Activated T-cell treated with anti-CD3 and anti-CD28 coated beads, Interleukin-2, amount 50 U/mL, for 4 hours (primary cell): ENCODE measurements at regions not wholly inside any gene's neighbourhood (a gene's known extent, or its start where the extent isn't known, plus 50 kb on each side); places are given as distances from the start of the nearest gene placed in this dataset.
A peak's percentile ranks its signal among the peaks of the same experiment; 100 is the strongest.

ENCODE experiments used
- ATAC-seq, 2 donors: fragments of 200-7000 bp; cut with Tn5 transposase; one replicate each; pipeline ENCODE4 v1.10.0; 2021
- DNase-seq: peaks from one replicate; pipeline ENCODE4 v3.0.0-alpha.2; 2020
- H3K27me3 Mint-ChIP-seq: one replicate; pipeline ENCODE4 v1.8.0; 2021; ENCODE audit warnings: low read depth, mixed read lengths
- H3K36me3 Mint-ChIP-seq: one replicate; pipeline ENCODE4 v1.8.0; 2022; ENCODE audit warnings: mixed read lengths; ENCODE audit not compliant: insufficient read depth
- H3K4me1 Mint-ChIP-seq: one replicate; pipeline ENCODE4 v1.8.0; 2021; ENCODE audit warnings: low read depth, mixed read lengths
- H3K4me3 Mint-ChIP-seq: one replicate; pipeline ENCODE4 v1.8.0; 2021; ENCODE audit warnings: mild to moderate bottlenecking, moderate library complexity, mixed read lengths
- H3K9me3 Mint-ChIP-seq: one replicate; pipeline ENCODE4 v1.8.0; 2021; ENCODE audit warnings: mixed read lengths

GRCh38 chr5:168227973-168228615, 63.4 kb upstream of the WWC1 start:
- Mint-ChIP-seq H3K4me1 (peaks cover 11% of the 10 kb centered on the region), H3K36me3 (no peaks in the 10 kb centered on the region), H3K9me3 (no peaks in the 10 kb centered on the region), H3K27me3 (peaks cover 2% of the 10 kb centered on the region), H3K4me3 (no peak overlapping the region)
- ATAC-seq (peak; percentile 55 to 97), DNase-seq (peak; percentile 7)

DNA sequence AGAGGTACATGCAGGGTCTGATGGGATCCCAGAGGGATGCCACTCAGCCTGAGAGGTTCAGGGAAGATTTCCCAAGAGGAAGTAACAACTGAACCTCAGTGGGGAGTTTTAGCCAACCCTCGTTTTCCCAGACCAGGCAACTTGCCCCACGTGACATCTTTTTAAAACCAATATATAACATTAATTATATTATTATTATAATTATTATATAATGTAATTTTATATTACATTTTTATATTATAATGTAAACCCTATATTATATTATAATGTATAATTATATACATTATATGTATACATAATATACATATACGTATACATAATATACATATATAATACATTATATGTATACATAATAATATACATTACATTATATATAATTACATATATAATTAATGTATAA, 62.8 kb upstream of the WWC1 start:
- Mint-ChIP-seq H3K9me3 (no peaks in the 10 kb centered on the region), H3K27me3 (peaks cover 2% of the 10 kb centered on the region), H3K36me3 (no peaks in the 10 kb centered on the region), H3K4me3 (no peak overlapping the region), H3K4me1 (peaks cover 11% of the 10 kb centered on the region)
- ATAC-seq, result no peak
- no peak for DNase-seq

DNA sequence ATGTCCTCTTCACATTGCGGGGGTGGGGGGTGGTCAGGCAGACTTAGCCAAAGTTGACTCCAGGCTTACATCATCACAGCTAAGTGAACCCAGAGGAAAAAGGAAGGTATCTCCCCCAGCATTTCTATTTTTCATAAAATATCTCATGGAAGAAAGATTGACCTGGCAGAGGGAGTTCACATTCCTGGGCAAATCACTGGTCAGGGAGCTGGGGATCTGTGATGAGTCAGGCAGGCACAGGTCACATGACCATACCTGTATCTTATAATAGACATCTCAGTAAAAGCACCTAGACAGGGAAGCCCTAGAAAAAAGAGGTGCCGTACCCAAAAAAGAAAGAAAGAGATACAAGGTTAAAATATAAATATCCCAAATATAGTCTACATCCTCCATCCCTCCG, 57.3 kb upstream of the WWC1 start:
- DNase-seq (no peak), ATAC-seq (no peak)
- H3K36me3 Mint-ChIP-seq, result no peaks in the 10 kb centered on the region
- no peak overlapping the region for H3K4me3 Mint-ChIP-seq
- no peaks in the 10 kb centered on the region for H3K4me1 Mint-ChIP-seq
- H3K27me3 Mint-ChIP-seq, result peaks cover 6% of the 10 kb centered on the region
- no peaks in the 10 kb centered on the region for H3K9me3 Mint-ChIP-seq

- no peak for DNase-seq
- H3K27me3 Mint-ChIP-seq, result peaks cover 4% of the 10 kb centered on the region
- no peaks in the 10 kb centered on the region for H3K36me3 Mint-ChIP-seq
- H3K9me3 Mint-ChIP-seq, result no peaks in the 10 kb centered on the region
- no peaks in the 10 kb centered on the region for H3K4me1 Mint-ChIP-seq
- no peak overlapping the region for H3K4me3 Mint-ChIP-seq
- ATAC-seq, result no peak
Measured at GRCh38 chr5:168238463-168238862, 53.0 kb upstream of the WWC1 start.

DNA sequence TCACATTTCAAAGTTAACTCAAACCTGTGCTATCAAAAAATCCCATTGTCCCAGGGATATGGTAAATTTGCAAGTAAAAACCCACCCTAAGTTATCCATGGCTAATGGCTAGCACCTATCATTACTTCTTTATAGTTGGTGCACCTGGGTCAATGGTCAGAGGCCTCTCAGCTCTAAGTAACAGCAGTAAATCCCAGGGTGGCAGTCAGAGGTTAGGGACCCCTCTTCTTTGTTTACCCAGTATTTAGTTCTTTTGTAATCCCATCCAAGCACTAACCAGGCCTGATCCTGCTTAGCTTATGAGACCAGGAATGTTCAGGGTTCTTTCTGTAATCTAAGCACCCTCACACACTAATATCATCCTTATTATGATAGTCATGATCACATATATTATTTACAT, 52.1 kb upstream of the WWC1 start:
- H3K4me3 Mint-ChIP-seq, result no peak overlapping the region

More for the DNA sequence above, 52.1 kb upstream of the WWC1 start:
- DNase-seq, result no peak
- H3K9me3 Mint-ChIP-seq, result no peaks in the 10 kb centered on the region
- H3K4me1 Mint-ChIP-seq, result no peaks in the 10 kb centered on the region
- H3K36me3 Mint-ChIP-seq, result no peaks in the 10 kb centered on the region
- H3K27me3 Mint-ChIP-seq, result peaks cover 4% of the 10 kb centered on the region
- no peak for ATAC-seq
